ENCODE measurements at regions not wholly inside any gene's neighbourhood (a gene's known extent, or its start where the extent isn't known, plus 50 kb on each side); places are given as distances from the start of the nearest gene placed in this dataset.

DNA sequence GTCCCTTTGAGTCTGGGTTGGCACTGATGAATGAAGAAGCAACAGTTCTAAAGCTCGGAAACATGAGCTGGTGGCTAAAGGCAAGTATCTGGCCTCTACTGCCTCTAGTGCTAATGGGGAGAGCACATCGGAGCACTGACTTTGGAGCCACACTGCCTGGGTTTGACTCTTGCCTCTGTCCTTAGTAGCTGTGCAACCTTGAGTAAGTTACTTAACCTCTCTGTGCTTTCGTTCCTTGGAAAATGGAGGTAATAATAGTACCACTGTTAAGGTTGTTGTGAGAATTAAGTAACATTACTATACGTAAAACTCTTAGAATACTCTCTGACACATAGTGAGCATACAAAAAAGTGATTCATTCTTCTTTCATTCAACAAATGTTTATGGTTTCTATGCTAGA is 211.2 kb downstream of the ATG4C start:
- TF ChIP-seq, protein P1, sequence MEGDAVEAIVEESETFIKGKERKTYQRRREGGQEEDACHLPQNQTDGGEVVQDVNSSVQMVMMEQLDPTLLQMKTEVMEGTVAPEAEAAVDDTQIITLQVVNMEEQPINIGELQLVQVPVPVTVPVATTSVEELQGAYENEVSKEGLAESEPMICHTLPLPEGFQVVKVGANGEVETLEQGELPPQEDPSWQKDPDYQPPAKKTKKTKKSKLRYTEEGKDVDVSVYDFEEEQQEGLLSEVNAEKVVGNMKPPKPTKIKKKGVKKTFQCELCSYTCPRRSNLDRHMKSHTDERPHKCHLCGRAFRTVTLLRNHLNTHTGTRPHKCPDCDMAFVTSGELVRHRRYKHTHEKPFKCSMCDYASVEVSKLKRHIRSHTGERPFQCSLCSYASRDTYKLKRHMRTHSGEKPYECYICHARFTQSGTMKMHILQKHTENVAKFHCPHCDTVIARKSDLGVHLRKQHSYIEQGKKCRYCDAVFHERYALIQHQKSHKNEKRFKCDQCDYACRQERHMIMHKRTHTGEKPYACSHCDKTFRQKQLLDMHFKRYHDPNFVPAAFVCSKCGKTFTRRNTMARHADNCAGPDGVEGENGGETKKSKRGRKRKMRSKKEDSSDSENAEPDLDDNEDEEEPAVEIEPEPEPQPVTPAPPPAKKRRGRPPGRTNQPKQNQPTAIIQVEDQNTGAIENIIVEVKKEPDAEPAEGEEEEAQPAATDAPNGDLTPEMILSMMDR (IDR thresholded peaks at IDR 0.05), result no peak
- no peak for DNase-seq
- H3K4me1 ChIP-seq, result no peaks in the 10 kb centered on the region
- no peak overlapping the region for H3K4me3 ChIP-seq
- no peaks in the 10 kb centered on the region for H3K9me3 ChIP-seq
- H3K9ac ChIP-seq (ENCODE audit: low read depth in 2 of 2, low read length in 2 of 2), result no peak overlapping the region
- intact Hi-C loops (cut with DNase I), result no loop called here
- H3K36me3 ChIP-seq, result no peaks in the 10 kb centered on the region
- H3K27me3 ChIP-seq, result no peaks in the 10 kb centered on the region
- H3K27ac ChIP-seq, result no peak overlapping the region

DNA sequence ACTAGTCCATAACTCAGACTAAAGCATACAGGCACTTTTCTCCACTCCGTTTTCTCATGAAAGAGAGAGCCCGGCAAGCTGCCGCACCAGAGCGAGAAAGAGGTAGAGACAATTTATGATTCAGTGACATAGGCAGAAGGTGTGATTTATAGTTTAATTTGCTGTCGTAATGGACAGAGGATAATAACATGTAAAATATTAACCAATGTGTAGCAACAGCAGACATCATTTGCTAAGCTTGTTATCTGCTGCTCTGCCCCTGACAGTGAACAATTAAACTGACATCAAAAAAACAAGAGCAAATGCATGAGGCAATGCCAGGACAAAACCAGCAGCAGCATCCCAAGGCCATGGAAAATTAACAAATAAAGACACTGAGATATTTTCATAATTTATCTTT is 214.0 kb downstream of the ATG4C start:
- H3K4me1 ChIP-seq, result no peaks in the 10 kb centered on the region
- no peaks in the 10 kb centered on the region for H3K9me3 ChIP-seq
- H3K4me3 ChIP-seq, result no peak overlapping the region
- intact Hi-C loops (cut with DNase I), result no loop called here
- H3K27me3 ChIP-seq, result no peaks in the 10 kb centered on the region
- no peak overlapping the region for H3K27ac ChIP-seq
- no peaks in the 10 kb centered on the region for H3K36me3 ChIP-seq
- TF ChIP-seq, protein P1 (IDR thresholded peaks at IDR 0.05), result no peak
- no peak overlapping the region for H3K9ac ChIP-seq (ENCODE audit: low read depth in 2 of 2, low read length in 2 of 2)
- DNase-seq, result no peak

DNA sequence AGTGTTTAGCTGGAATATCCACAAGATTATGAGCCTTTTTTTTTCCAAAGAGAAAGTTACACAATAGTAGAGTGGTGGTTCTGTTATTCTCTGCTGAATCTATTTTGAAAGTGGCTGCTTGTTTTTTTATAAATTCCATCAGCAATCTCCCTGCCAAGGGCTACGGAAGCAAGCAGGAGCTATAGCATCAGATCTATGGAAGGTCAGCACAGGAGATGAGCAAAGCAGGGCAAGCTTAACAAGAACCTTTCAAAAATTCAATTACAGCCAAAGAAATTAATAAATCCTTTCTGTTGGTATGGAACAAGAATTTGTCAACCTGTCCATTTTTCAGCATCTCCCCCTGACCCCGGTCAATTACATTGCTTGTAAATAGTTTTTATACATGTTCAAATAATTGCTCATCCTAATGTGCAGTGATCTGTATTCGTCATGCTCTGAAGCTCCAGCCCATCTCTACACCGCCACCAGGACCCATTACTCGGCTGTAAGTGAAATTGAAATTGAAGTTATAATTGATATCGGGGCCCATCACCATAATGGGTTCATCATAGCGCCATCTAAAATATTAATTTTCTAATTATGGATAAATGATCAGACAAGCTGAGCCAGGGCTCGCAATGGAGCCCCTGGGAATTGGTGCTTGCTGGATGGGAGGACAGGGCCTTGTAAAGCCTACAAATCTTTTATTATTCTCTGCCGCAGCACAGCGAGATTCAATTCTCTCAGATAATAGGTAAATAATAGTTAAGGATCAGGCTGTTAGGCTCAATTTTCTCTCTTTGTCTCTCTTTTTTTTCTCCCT is 215.1 kb downstream of the ATG4C start:
- Histone ChIP-seq H3K9me3 (no peaks in the 10 kb centered on the region), H3K4me1 (no peaks in the 10 kb centered on the region), H3K27me3 (no peaks in the 10 kb centered on the region), H3K27ac (no peak overlapping the region), H3K4me3 (no peak overlapping the region), H3K9ac (ENCODE audit: low read depth in 2 of 2, low read length in 2 of 2) (no peak overlapping the region), H3K36me3 (no peaks in the 10 kb centered on the region)
- intact Hi-C loops (cut with DNase I), result no loop called here
- no peak for DNase-seq
- TF ChIP-seq, protein P1 (IDR thresholded peaks at IDR 0.05), result no peak

DNA sequence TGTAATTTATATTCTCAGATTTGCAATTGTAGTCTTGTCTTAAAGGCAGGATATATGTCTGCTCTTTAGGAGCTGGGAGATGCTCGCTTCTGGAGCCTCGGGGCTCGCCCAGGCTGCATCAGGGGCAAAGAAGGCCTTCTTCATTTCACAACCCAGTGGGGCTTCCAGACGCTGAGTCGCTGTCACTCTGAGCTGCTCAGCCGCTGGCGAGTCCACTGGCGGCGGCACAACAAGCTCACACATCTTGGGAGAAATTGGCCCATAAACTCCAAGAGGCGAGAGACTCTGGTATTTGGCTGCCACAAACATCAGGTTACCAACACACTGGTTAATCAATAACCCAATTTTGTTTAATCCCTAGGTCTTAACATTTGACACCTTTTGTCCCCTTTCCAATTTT is 216.6 kb downstream of the ATG4C start:
- no peak overlapping the region for H3K9ac ChIP-seq (ENCODE audit: low read depth in 2 of 2, low read length in 2 of 2)
- H3K9me3 ChIP-seq, result no peaks in the 10 kb centered on the region
- DNase-seq, result no peak
- H3K4me1 ChIP-seq, result no peaks in the 10 kb centered on the region
- TF ChIP-seq, protein P1 (IDR thresholded peaks at IDR 0.05), result no peak
- intact Hi-C loops (cut with DNase I), result no loop called here
- no peak overlapping the region for H3K27ac ChIP-seq
- no peak overlapping the region for H3K4me3 ChIP-seq
- no peaks in the 10 kb centered on the region for H3K36me3 ChIP-seq
- H3K27me3 ChIP-seq, result no peaks in the 10 kb centered on the region

DNA sequence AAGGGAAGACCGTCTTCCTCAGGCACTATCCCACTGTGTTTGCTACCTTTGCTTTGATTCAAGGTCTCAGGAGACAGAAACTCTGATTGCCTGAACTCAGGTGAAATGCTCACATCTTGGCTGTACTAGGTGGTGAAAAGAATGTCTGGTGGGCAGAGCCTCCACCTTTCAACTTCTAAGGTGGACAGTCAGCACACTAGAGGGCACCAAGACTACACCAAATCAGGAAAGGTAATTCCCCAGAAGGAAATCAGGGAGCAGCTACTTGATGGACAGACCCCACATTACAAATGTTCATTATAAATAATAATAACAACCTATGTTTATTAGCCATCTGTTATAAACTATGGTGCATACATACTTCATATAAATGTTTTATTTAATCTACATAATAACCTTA is 220.9 kb downstream of the ATG4C start:
- H3K4me3 ChIP-seq, result no peak overlapping the region
- H3K36me3 ChIP-seq, result no peaks in the 10 kb centered on the region
- no peak overlapping the region for H3K9ac ChIP-seq (ENCODE audit: low read depth in 2 of 2, low read length in 2 of 2)
- H3K4me1 ChIP-seq, result no peaks in the 10 kb centered on the region
- no peaks in the 10 kb centered on the region for H3K27me3 ChIP-seq
- intact Hi-C loops (cut with DNase I), result no loop called here
- H3K9me3 ChIP-seq, result no peaks in the 10 kb centered on the region
- H3K27ac ChIP-seq, result no peak overlapping the region
- TF ChIP-seq, protein P1 (IDR thresholded peaks at IDR 0.05), result no peak
- no peak for DNase-seq

Measured in colonic mucosa (tissue), 4 donors.